Muscle layer of duodenum (tissue), 2 donors: ENCODE measurements at regions not wholly inside any gene's neighbourhood (a gene's known extent, or its start where the extent isn't known, plus 50 kb on each side); places are given as distances from the start of the nearest gene placed in this dataset.

Source experiments
- H3K27ac ChIP-seq: one replicate; pipeline ENCODE4 v1.7.0; 2013; ENCODE audit warnings: mild to moderate bottlenecking, low read length
- H3K27me3 ChIP-seq: one replicate; pipeline ENCODE4 v1.7.0; 2013; ENCODE audit warnings: low read depth, mild to moderate bottlenecking, control low read depth, low read length
- H3K36me3 ChIP-seq, 2 donors: one replicate each; pipeline ENCODE4 v1.7.0; 2013; ENCODE audit warnings: low read length in 2 of 2, control low read depth in 1 of 2, mild to moderate bottlenecking in 1 of 2; ENCODE audit not compliant: insufficient read depth in 2 of 2, control insufficient read depth in 1 of 2
- H3K4me1 ChIP-seq, 2 donors: one replicate each; pipeline ENCODE4 v1.7.0; 2013; ENCODE audit warnings: low read length in 2 of 2, mild to moderate bottlenecking in 2 of 2, control low read depth in 1 of 2, moderate library complexity in 1 of 2; ENCODE audit not compliant: insufficient read depth in 2 of 2, control insufficient read depth in 1 of 2
- H3K4me3 ChIP-seq, 2 donors: one replicate each; pipeline ENCODE4 v1.7.0; 2013; ENCODE audit warnings: low read length in 2 of 2, low read depth in 1 of 2, mild to moderate bottlenecking in 1 of 2
- H3K9me3 ChIP-seq, 2 donors: one replicate each; pipeline ENCODE4 v1.7.0; 2013; ENCODE audit warnings: low read length in 2 of 2, control low read depth in 1 of 2, mild to moderate bottlenecking in 1 of 2; ENCODE audit not compliant: control insufficient read depth in 1 of 2
- donor health status: healthy.

GRCh38 chr11:15861256-15861655, 495.1 kb downstream of the SOX6 start:
- Histone ChIP-seq H3K9me3 (no peaks in the 10 kb centered on the region), H3K27ac (no peak overlapping the region), H3K4me3 (no peak overlapping the region), H3K4me1 (no peaks in the 10 kb centered on the region), H3K27me3 (no peaks in the 10 kb centered on the region), H3K36me3 (no peaks in the 10 kb centered on the region)

- H3K27me3 ChIP-seq: no peaks in the 10 kb centered on the region
- no peaks in the 10 kb centered on the region for H3K9me3 ChIP-seq
- no peaks in the 10 kb centered on the region for H3K4me1 ChIP-seq
- H3K4me3 ChIP-seq: no peak overlapping the region
- no peak overlapping the region for H3K27ac ChIP-seq
- no peaks in the 10 kb centered on the region for H3K36me3 ChIP-seq
Measured at GRCh38 chr11:15863411-15863810, 492.9 kb downstream of the SOX6 start.

GRCh38 chr11:15864026-15864805, 492.1 kb downstream of the SOX6 start:
- Histone ChIP-seq H3K27ac (no peak overlapping the region), H3K4me3 (no peak overlapping the region), H3K9me3 (no peaks in the 10 kb centered on the region), H3K4me1 (no peaks in the 10 kb centered on the region), H3K27me3 (no peaks in the 10 kb centered on the region), H3K36me3 (no peaks in the 10 kb centered on the region)

GRCh38 chr11:15865212-15865987, 490.9 kb downstream of the SOX6 start:
- Histone ChIP-seq H3K4me3 (no peak overlapping the region), H3K27me3 (no peaks in the 10 kb centered on the region), H3K36me3 (no peaks in the 10 kb centered on the region), H3K27ac (no peak overlapping the region), H3K9me3 (no peaks in the 10 kb centered on the region), H3K4me1 (no peaks in the 10 kb centered on the region)

- Histone ChIP-seq H3K36me3 (no peaks in the 10 kb centered on the region), H3K27me3 (no peaks in the 10 kb centered on the region), H3K9me3 (no peaks in the 10 kb centered on the region), H3K27ac (no peak overlapping the region), H3K4me3 (no peak overlapping the region), H3K4me1 (no peaks in the 10 kb centered on the region)
Measured at GRCh38 chr11:15867871-15868270, 488.5 kb downstream of the SOX6 start.

- Histone ChIP-seq H3K36me3 (no peaks in the 10 kb centered on the region), H3K27me3 (no peaks in the 10 kb centered on the region), H3K4me3 (no peak overlapping the region), H3K9me3 (no peaks in the 10 kb centered on the region), H3K27ac (no peak overlapping the region), H3K4me1 (no peaks in the 10 kb centered on the region)
Measured at GRCh38 chr11:15870911-15871310, 485.4 kb downstream of the SOX6 start.

GRCh38 chr11:15871904-15872626, 484.3 kb downstream of the SOX6 start:
- no peaks in the 10 kb centered on the region for H3K9me3 ChIP-seq
- H3K4me1 ChIP-seq: no peaks in the 10 kb centered on the region
- no peaks in the 10 kb centered on the region for H3K27me3 ChIP-seq
- H3K4me3 ChIP-seq: no peak overlapping the region
- no peak overlapping the region for H3K27ac ChIP-seq
- H3K36me3 ChIP-seq: no peaks in the 10 kb centered on the region

GRCh38 chr11:15873501-15873900, 482.8 kb downstream of the SOX6 start:
- no peaks in the 10 kb centered on the region for H3K9me3 ChIP-seq
- H3K36me3 ChIP-seq: no peaks in the 10 kb centered on the region

GRCh38 chr11:15874704-15875103, 481.6 kb downstream of the SOX6 start:
- no peak overlapping the region for H3K4me3 ChIP-seq
- H3K27me3 ChIP-seq: no peaks in the 10 kb centered on the region
- H3K4me1 ChIP-seq: no peaks in the 10 kb centered on the region
- H3K9me3 ChIP-seq: no peaks in the 10 kb centered on the region
- no peaks in the 10 kb centered on the region for H3K36me3 ChIP-seq
- H3K27ac ChIP-seq: no peak overlapping the region

More at GRCh38 chr11:15873501-15873900, 482.8 kb downstream of the SOX6 start:
- Histone ChIP-seq H3K27ac (no peak overlapping the region), H3K4me1 (no peaks in the 10 kb centered on the region), H3K27me3 (no peaks in the 10 kb centered on the region), H3K4me3 (no peak overlapping the region)

- H3K27ac ChIP-seq: no peak overlapping the region
- no peak overlapping the region for H3K4me3 ChIP-seq
- no peaks in the 10 kb centered on the region for H3K27me3 ChIP-seq
- no peaks in the 10 kb centered on the region for H3K4me1 ChIP-seq
- H3K36me3 ChIP-seq: no peaks in the 10 kb centered on the region
- H3K9me3 ChIP-seq: no peaks in the 10 kb centered on the region
Measured at GRCh38 chr11:15875393-15875792, 481.0 kb downstream of the SOX6 start.

- H3K27me3 ChIP-seq: no peaks in the 10 kb centered on the region
- no peak overlapping the region for H3K27ac ChIP-seq
- H3K4me1 ChIP-seq: no peaks in the 10 kb centered on the region
- H3K36me3 ChIP-seq: no peaks in the 10 kb centered on the region
- no peaks in the 10 kb centered on the region for H3K9me3 ChIP-seq
- no peak overlapping the region for H3K4me3 ChIP-seq
Measured at GRCh38 chr11:15875943-15876342, 480.4 kb downstream of the SOX6 start.
